GM23338 (cell line): ENCODE measurements at regions not wholly inside any gene's neighbourhood (a gene's known extent, or its start where the extent isn't known, plus 50 kb on each side); places are given as distances from the start of the nearest gene placed in this dataset.

Experiments used
- ATAC-seq: fragments of 200-7000 bp; cut with Tn5 transposase; 3 replicates; pipeline ENCODE4 v1.9.1; 2020
- DNase-seq: peaks from one replicate; pipeline ENCODE4 v3.0.0-alpha.2; 2015; ENCODE audit warnings: low spot score
- H2AFZ ChIP-seq: fragments of 200-600 bp; sonication (generic); 2 replicates; pipeline ENCODE4 v1.8.0; 2016; ENCODE audit warnings: antibody characterized with exemption, mild to moderate bottlenecking, moderate library complexity
- H3F3A ChIP-seq: fragments of 200-600 bp; sonication (generic); replicated peaks from 2 replicates; pipeline ENCODE4 v1.8.0; 2017; ENCODE audit warnings: antibody characterized with exemption, mixed run types, low read depth
- H3K27ac ChIP-seq: fragments of 200-600 bp; sonication (generic); 2 replicates; pipeline ENCODE4 v1.6.1; 2016; ENCODE audit warnings: low read depth
- H3K27me3 ChIP-seq: fragments of 200-600 bp; sonication (generic); 2 replicates; pipeline ENCODE4 v1.8.0; 2016; ENCODE audit warnings: mild to moderate bottlenecking, mixed run types, moderate library complexity; ENCODE audit not compliant: insufficient read depth
- H3K36me3 ChIP-seq: fragments of 200-600 bp; sonication (generic); 2 replicates; pipeline ENCODE4 v1.8.0; 2016; ENCODE audit warnings: mild to moderate bottlenecking; ENCODE audit not compliant: insufficient read depth
- H3K4me1 ChIP-seq: fragments of 200-600 bp; sonication (generic); 2 replicates; pipeline ENCODE4 v1.8.0; 2016; ENCODE audit warnings: mild to moderate bottlenecking, moderate library complexity; ENCODE audit not compliant: insufficient read depth
- H3K4me2 ChIP-seq: fragments of 200-600 bp; sonication (generic); 2 replicates; pipeline ENCODE4 v1.7.1; 2017; ENCODE audit warnings: mixed run types
- H3K4me3 ChIP-seq: fragments of 200-600 bp; sonication (generic); 2 replicates; pipeline ENCODE4 v1.6.1; 2016; ENCODE audit warnings: mixed run types
- H3K79me2 ChIP-seq: fragments of 200-600 bp; sonication (generic); replicated peaks from 2 replicates; pipeline ENCODE4 v1.8.0; 2017; ENCODE audit warnings: mild to moderate bottlenecking; ENCODE audit not compliant: insufficient read depth
- H3K9me2 ChIP-seq: fragments of 200-600 bp; sonication (generic); 2 replicates; pipeline ENCODE4 v1.8.0; 2017; ENCODE audit not compliant: insufficient read depth
- H4K20me1 ChIP-seq: fragments of 200-600 bp; sonication (generic); replicated peaks from 2 replicates; pipeline ENCODE4 v1.8.0; 2017; ENCODE audit warnings: mild to moderate bottlenecking; ENCODE audit not compliant: insufficient read depth
- H3K27ac Mint-ChIP-seq: 2 replicates; pipeline ENCODE4 v1.8.0; 2020; ENCODE audit warnings: inconsistent platforms, mild to moderate bottlenecking, moderate library complexity, mixed read lengths
- H3K27me3 Mint-ChIP-seq: 3 replicates; pipeline ENCODE4 v1.8.0; 2022; ENCODE audit warnings: low read depth, mild to moderate bottlenecking, moderate library complexity, mixed read lengths, inconsistent platforms; ENCODE audit not compliant: insufficient read depth, poor library complexity
- H3K36me3 Mint-ChIP-seq: 3 replicates; pipeline ENCODE4 v1.8.0; 2021; ENCODE audit warnings: low read depth, mild to moderate bottlenecking, inconsistent platforms, moderate library complexity, mixed read lengths
- H3K4me1 Mint-ChIP-seq: 3 replicates; pipeline ENCODE4 v1.8.0; 2020; ENCODE audit warnings: mild to moderate bottlenecking, inconsistent platforms, mixed read lengths
- H3K4me3 Mint-ChIP-seq: 3 replicates; pipeline ENCODE4 v1.8.0; 2021; ENCODE audit warnings: moderate library complexity, mild to moderate bottlenecking, inconsistent platforms, mixed read lengths
- H3K9me3 Mint-ChIP-seq: 3 replicates; pipeline ENCODE4 v1.8.0; 2020; ENCODE audit warnings: moderate library complexity, mild to moderate bottlenecking, inconsistent platforms, mixed read lengths
- CREB1 ChIP-seq: fragments of 250-450 bp; sonication (Bioruptor Pico); IDR thresholded peaks from 2 replicates; pipeline ENCODE4 v1.5.0; 2020; ENCODE audit warnings: low read depth, mild to moderate bottlenecking, moderate library complexity
- ETS1 ChIP-seq: IDR thresholded peaks from 2 replicates; pipeline ENCODE4 v1.6.1; 2016; ENCODE audit warnings: antibody characterized with exemption
- EZH2phosphoT487 ChIP-seq: fragments of 200-600 bp; sonication (generic); IDR thresholded peaks from one replicate; pipeline ENCODE4 v1.8.1; 2018; ENCODE audit warnings: antibody characterized with exemption; ENCODE audit not compliant: unreplicated experiment
- JUNB ChIP-seq: IDR thresholded peaks from one replicate; pipeline ENCODE4 v1.6.1; 2016; ENCODE audit warnings: antibody characterized with exemption; ENCODE audit not compliant: unreplicated experiment
- NANOG ChIP-seq: IDR thresholded peaks from 2 replicates; pipeline ENCODE4 v1.6.1; 2016; ENCODE audit warnings: antibody characterized with exemption, borderline replicate concordance
- POLR2AphosphoS5 ChIP-seq: IDR thresholded peaks from 2 replicates; pipeline ENCODE4 v1.6.1; 2016; ENCODE audit warnings: antibody characterized with exemption, low read depth
- ZNF114 ChIP-seq: fragments of 250-450 bp; sonication (Bioruptor Pico); IDR thresholded peaks from 2 replicates; pipeline ENCODE4 v1.5.0; 2020; ENCODE audit warnings: mild to moderate bottlenecking, moderate library complexity
- ZNF331 ChIP-seq: fragments of 250-450 bp; sonication (Bioruptor Pico); IDR thresholded peaks from 2 replicates; pipeline ENCODE4 v1.5.0; 2020; ENCODE audit warnings: low read depth, mild to moderate bottlenecking, moderate library complexity
- ZNF462 ChIP-seq: fragments of 250-450 bp; sonication (Bioruptor Pico); IDR thresholded peaks from 2 replicates; pipeline ENCODE4 v1.5.0; 2020; ENCODE audit warnings: mild to moderate bottlenecking, moderate library complexity

- H3K79me2 ChIP-seq = no peaks in the 10 kb centered on the region
- H3K9me2 ChIP-seq = peaks cover 11% of the 10 kb centered on the region
- Mint-ChIP-seq H3K36me3 (peaks cover 68% of the 10 kb centered on the region), H3K27me3 (no peaks in the 10 kb centered on the region), H3K4me1 (peaks cover 43% of the 10 kb centered on the region), H3K27ac (peak overlapping the region; percentile 75), H3K9me3 (peaks cover 40% of the 10 kb centered on the region), H3K4me3 (no peak overlapping the region)
- H3K27ac ChIP-seq = peak overlapping the region; percentile 76
- H3K4me2 ChIP-seq = peak overlapping the region; percentile 46
- no peak overlapping the region for H2AFZ ChIP-seq
- no peak overlapping the region for H3K4me3 ChIP-seq
- TF ChIP-seq ZNF462 (CRISPR knock-in tag) (peak; percentile 98), ZNF114 (no peak), ETS1 (no peak), ZNF331 (CRISPR knock-in tag) (0 out of 2 replicates have a peak, but pooled peaks have one; percentile 9), NANOG (peak; percentile 89), CREB1 (CRISPR knock-in tag) (0 out of 2 replicates have a peak, but pooled peaks have one; percentile 5), JUNB (no peak), POLR2AphosphoS5 (0 out of 2 replicates have a peak, but pooled peaks have one; percentile 27), EZH2phosphoT487 (no peak)
- no peaks in the 10 kb centered on the region for H3K27me3 ChIP-seq
- no peaks in the 10 kb centered on the region for H4K20me1 ChIP-seq
- DNase-seq = peak; percentile 84
- peaks cover 42% of the 10 kb centered on the region for H3K4me1 ChIP-seq
- H3F3A ChIP-seq = 0 out of 2 replicates have a peak, but pooled peaks cover 4% of the 10 kb centered on the region
- H3K36me3 ChIP-seq = peaks cover 9% of the 10 kb centered on the region; the same call in 1 of the 2 replicates
- peak; percentile 98 for ATAC-seq
Measured at GRCh38 chr13:55000043-55000442, 1971.4 kb downstream of the OLFM4 start.
